Body of pancreas (tissue), 4 donors: ENCODE measurements at regions not wholly inside any gene's neighbourhood (a gene's known extent, or its start where the extent isn't known, plus 50 kb on each side); places are given as distances from the start of the nearest gene placed in this dataset. TPM values are rescaled to one million over a fixed set of nuclear protein-coding genes. Genes with fewer than 3 reads are reported as not detected.
A peak's percentile ranks its signal among the peaks of the same experiment; 100 is the strongest.

Experiments used
- ATAC-seq: fragments of 150-250 bp; one replicate; pipeline ENCODE4 v1.9.1; 2016
- DNase-seq, 4 donors: peaks; one replicate each; pipeline ENCODE4 v3.0.0-alpha.2; 2019
- H3K27ac ChIP-seq, 4 donors: fragments of 200-600 bp; sonication (generic); 1 replicate in 3 of 4; 2 replicates in 1 of 4; pipeline versions ENCODE4 v1.5.1 to v1.6.1; 2016 to 2019; ENCODE audit warnings: mild to moderate bottlenecking in 1 of 4, mixed read lengths in 1 of 4, moderate library complexity in 1 of 4
- H3K27me3 ChIP-seq, 2 donors: fragments of 200-600 bp; sonication (generic); one replicate each; pipeline ENCODE4 v1.6.0; 2016; ENCODE audit warnings: mild to moderate bottlenecking in 1 of 2
- H3K36me3 ChIP-seq, 2 donors: fragments of 200-600 bp; sonication (generic); replicated peaks in 1 of 2; 2 replicates each; pipeline ENCODE4 v1.5.1; 2016; ENCODE audit warnings: low read depth in 2 of 2; ENCODE audit not compliant: insufficient read depth in 1 of 2
- H3K4me1 ChIP-seq: fragments of 200-600 bp; sonication (generic); one replicate; pipeline ENCODE4 v1.6.0; 2016
- H3K4me3 ChIP-seq, 2 donors: fragments of 200-600 bp; sonication (generic); 1 replicate in 1 of 2; 2 replicates in 1 of 2; pipeline ENCODE4 v1.5.1; 2016 to 2019
- H3K9me3 ChIP-seq, 3 donors: fragments of 200-600 bp; sonication (generic); 1 replicate in 2 of 3; 2 replicates in 1 of 3; pipeline ENCODE4 v1.5.1; 2016
- POLR2A ChIP-seq, 3 donors: fragments of 450-650 bp; IDR thresholded peaks; one replicate each; pipeline ENCODE4 v1.6.1; 2016; ENCODE audit warnings: antibody characterized with exemption in 3 of 3, mild to moderate bottlenecking in 2 of 3
- WGBS, 2 donors: methylation state at CpG; one replicate each; pipeline ENCODE4 v1.1.5; 2017; 5-methylcytosine and 5-hydroxymethylcytosine counted together
- intact Hi-C: fragments of 100-400 bp; cut with DNase I; formaldehyde crosslinking; loops from one replicate; pipeline ENCODE4 v1.15.1; 2023
- microRNA counts, 2 donors: library from miRNA; unstranded; fragments of <30 nt; microRNA quantifications; one replicate each; lab custom pipeline; 2017
- microRNA-seq, 2 donors: library from miRNA; unstranded; fragments of <30 nt; microRNA quantifications; one replicate each; pipeline ENCODE4, GENCODE V29; 2016; ENCODE audit warnings: borderline number of aligned reads in 2 of 2, borderline replicate concordance in 2 of 2
- small RNA-seq: library from RNA; depleted of rRNA; stranded (forward); fragments of <200 nt; gene quantifications from one replicate; pipeline ENCODE3, GENCODE V24; 2016
- TF ChIP-seq, protein P1 (sequence below), 7 experiments: fragments of 450-650 bp in 4 of 7; fragments of 200-600 bp in 3 of 7; sonication (generic) in 3 of 7; IDR thresholded peaks; one replicate each; pipeline ENCODE4 v1.5.1; 2016 to 2019; ENCODE audit warnings: antibody characterized with exemption in 7 of 7

DNA sequence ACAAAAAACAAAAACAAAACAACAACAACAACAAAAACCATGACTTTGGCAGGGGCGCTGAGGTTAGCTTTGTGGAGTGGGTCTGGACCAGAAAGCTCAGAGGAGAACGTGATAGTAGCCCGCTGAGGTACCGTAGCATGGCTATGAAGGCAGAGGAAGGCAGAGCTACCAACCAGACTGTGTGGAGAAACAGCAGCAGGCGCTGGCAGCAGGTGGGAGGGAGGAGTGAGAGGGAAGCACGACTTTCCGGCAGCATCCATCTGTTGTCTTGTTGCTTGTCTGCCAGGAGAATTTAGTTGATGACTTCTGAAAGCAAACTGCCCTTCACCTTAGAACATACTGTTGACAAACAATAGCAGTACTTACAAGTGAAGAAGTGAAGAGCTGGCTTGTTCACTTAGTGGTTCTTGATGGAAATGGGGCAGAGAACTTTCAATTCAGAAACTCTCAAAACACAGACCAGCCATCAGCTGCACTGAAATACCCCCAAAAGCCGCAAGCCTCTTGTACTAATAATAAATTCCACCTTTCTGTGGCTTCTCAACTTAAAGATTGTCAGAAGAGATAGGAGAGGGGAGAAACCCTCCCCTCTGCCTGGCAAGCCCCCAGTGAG lies 447.2 kb downstream of the SLITRK2 start:
- Histone ChIP-seq H3K4me1 (no peaks in the 10 kb centered on the region), H3K27me3 (no peaks in the 10 kb centered on the region), H3K36me3 (no peaks in the 10 kb centered on the region), H3K9me3 (no peaks in the 10 kb centered on the region), H3K4me3 (no peak overlapping the region), H3K27ac (no peak overlapping the region)
- WGBS, 2 donors = 45 to 61% methylated on average over 8 of the region's 8 CpGs
- DNase-seq (no peak), ATAC-seq (no peak)
- TF ChIP-seq, protein P1, sequence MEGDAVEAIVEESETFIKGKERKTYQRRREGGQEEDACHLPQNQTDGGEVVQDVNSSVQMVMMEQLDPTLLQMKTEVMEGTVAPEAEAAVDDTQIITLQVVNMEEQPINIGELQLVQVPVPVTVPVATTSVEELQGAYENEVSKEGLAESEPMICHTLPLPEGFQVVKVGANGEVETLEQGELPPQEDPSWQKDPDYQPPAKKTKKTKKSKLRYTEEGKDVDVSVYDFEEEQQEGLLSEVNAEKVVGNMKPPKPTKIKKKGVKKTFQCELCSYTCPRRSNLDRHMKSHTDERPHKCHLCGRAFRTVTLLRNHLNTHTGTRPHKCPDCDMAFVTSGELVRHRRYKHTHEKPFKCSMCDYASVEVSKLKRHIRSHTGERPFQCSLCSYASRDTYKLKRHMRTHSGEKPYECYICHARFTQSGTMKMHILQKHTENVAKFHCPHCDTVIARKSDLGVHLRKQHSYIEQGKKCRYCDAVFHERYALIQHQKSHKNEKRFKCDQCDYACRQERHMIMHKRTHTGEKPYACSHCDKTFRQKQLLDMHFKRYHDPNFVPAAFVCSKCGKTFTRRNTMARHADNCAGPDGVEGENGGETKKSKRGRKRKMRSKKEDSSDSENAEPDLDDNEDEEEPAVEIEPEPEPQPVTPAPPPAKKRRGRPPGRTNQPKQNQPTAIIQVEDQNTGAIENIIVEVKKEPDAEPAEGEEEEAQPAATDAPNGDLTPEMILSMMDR (IDR thresholded peaks at IDR 0.05) = no peak
- TF ChIP-seq POLR2A (IDR thresholded peaks at IDR 0.05) = no peak
- intact Hi-C loops = no loop called here

DNA sequence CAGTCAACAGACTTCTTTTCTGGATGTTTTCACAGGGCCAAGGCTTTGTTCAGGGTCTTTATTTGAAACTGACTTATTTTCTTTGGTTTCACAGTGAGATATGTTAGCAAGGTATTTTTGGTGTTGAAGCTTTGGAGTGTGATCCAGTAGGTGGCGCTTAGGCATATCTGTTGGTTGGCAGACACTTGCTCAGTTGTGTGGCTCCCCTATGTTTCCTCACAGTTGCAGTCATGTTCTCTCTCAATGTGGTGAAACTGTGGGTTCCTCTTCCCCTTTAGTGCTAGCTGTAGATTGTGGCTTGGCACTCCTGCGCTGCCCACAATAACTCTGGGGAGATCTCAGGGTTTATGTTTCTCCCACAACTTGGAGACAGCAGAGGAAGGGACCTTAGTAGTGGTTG lies 460.8 kb downstream of the SLITRK2 start:
- no peaks in the 10 kb centered on the region for H3K36me3 ChIP-seq
- H3K27ac ChIP-seq = no peak overlapping the region
- no peaks in the 10 kb centered on the region for H3K4me1 ChIP-seq
- no peak for TF ChIP-seq POLR2A (IDR thresholded peaks at IDR 0.05)
- TF ChIP-seq, protein P1 (IDR thresholded peaks at IDR 0.05) = peak in 2 of 7 experiments; percentile 8 to 31
- no peak overlapping the region for H3K4me3 ChIP-seq
- no peaks in the 10 kb centered on the region for H3K9me3 ChIP-seq
- WGBS, 2 donors = 8% methylated on average over 2 of the region's 2 CpGs; no CpG with 5 or more reads in 1 of the 2 donors
- ATAC-seq (no peak), DNase-seq (peak in 2 of 4 donors; percentile 2 to 17)
- intact Hi-C loops = no loop called here
- H3K27me3 ChIP-seq = no peaks in the 10 kb centered on the region

MicroRNAs encoded in the stretch of these regions (microRNA counts, 767-probe panel; counts per million panel counts)
- microRNA hsa-miR-888-5p (lab: Ali Mortazavi, UCI) (0 to 736 counts per million in 2 donors), microRNA hsa-miR-890 (lab: Ali Mortazavi, UCI) (0 to 736 counts per million in 2 donors), microRNA hsa-miR-891a (lab: Ali Mortazavi, UCI) (0 to 736 counts per million in 2 donors), microRNA hsa-miR-891b (lab: Ali Mortazavi, UCI) (0 to 736 counts per million in 2 donors), microRNA hsa-miR-892a (lab: Ali Mortazavi, UCI) (0 to 736 counts per million in 2 donors), microRNA hsa-miR-892b (lab: Ali Mortazavi, UCI) (0 to 736 counts per million in 2 donors)

Small RNAs in the stretch of these regions (microRNA-seq; reads per million reads assigned to microRNA genes)
- gene MIR888 (1.3 to 1.4 reads per million in 2 donors), gene MIR890 (0 to 0.93 reads per million in 2 donors), gene MIR891A (7.2 to 14.9 reads per million in 2 donors), gene MIR891B (0 reads per million in 2 donors), gene MIR892A (0.45 to 1.4 reads per million in 2 donors), gene MIR892B (0 to 0.47 reads per million in 2 donors), gene MIR892C (0 reads per million in 2 donors)

Small RNAs in the stretch of these regions (small RNA-seq; reads per million reads assigned to genes)
- gene MIR888 (not detected), gene MIR890 (not detected), gene MIR891A (3.4 reads per million, percentile 81 among the genes with 10 or more reads in this experiment), gene MIR891B (not detected), gene MIR892A (not detected), gene MIR892B (not detected), gene MIR892C (not detected)
